Skeletal muscle cell (primary cell): ENCODE measurements at regions not wholly inside any gene's neighbourhood (a gene's known extent, or its start where the extent isn't known, plus 50 kb on each side); places are given as distances from the start of the nearest gene placed in this dataset.

Source experiments
- DNase-seq: peaks from one replicate; pipeline ENCODE4 v3.0.0-alpha.2; 2010; ENCODE audit warnings: low read depth
- H3K4me3 ChIP-seq: 2 replicates; pipeline ENCODE4 v1.5.1; 2011; ENCODE audit warnings: low read depth, mild to moderate bottlenecking, control low read depth, low read length, moderate library complexity

- H3K4me3 ChIP-seq, result no peak overlapping the region
- DNase-seq, result no peak
These were observed 69.7 kb downstream of the TMEM174 start for GRCh38 chr5:73242735-73243134.

GRCh38 chr5:73238873-73239272 is 65.9 kb downstream of the TMEM174 start:
- no peak for DNase-seq
- no peak overlapping the region for H3K4me3 ChIP-seq

- H3K4me3 ChIP-seq, result no peak overlapping the region
- no peak for DNase-seq
These were observed 63.6 kb downstream of the TMEM174 start for GRCh38 chr5:73236541-73237128.

- no peak overlapping the region for H3K4me3 ChIP-seq
These were observed 61.2 kb downstream of the TMEM174 start for GRCh38 chr5:73234204-73234555.

GRCh38 chr5:73233461-73234203 is 60.6 kb downstream of the TMEM174 start:
- H3K4me3 ChIP-seq, result peak overlapping the region; percentile 9
- no peak for DNase-seq

More at GRCh38 chr5:73234204-73234555, 61.2 kb downstream of the TMEM174 start:
- DNase-seq, result no peak

- DNase-seq, result no peak
- no peak overlapping the region for H3K4me3 ChIP-seq
These were observed 60.1 kb downstream of the TMEM174 start for GRCh38 chr5:73233053-73233460.

- no peak overlapping the region for H3K4me3 ChIP-seq
- DNase-seq, result no peak
These were observed 59.5 kb downstream of the TMEM174 start for GRCh38 chr5:73232266-73233041.

GRCh38 chr5:73231246-73231778 is 58.3 kb downstream of the TMEM174 start:
- no peak overlapping the region for H3K4me3 ChIP-seq
- DNase-seq, result no peak

GRCh38 chr5:73230264-73231245 is 57.6 kb downstream of the TMEM174 start:
- no peak for DNase-seq

GRCh38 chr5:73229271-73229670 is 56.3 kb downstream of the TMEM174 start:
- no peak overlapping the region for H3K4me3 ChIP-seq
- no peak for DNase-seq

More at GRCh38 chr5:73230264-73231245, 57.6 kb downstream of the TMEM174 start:
- no peak overlapping the region for H3K4me3 ChIP-seq

GRCh38 chr5:73228052-73228451 is 55.1 kb downstream of the TMEM174 start:
- H3K4me3 ChIP-seq, result no peak overlapping the region
- no peak for DNase-seq
